Liver (tissue), 7 donors: ENCODE measurements at regions not wholly inside any gene's neighbourhood (a gene's known extent, or its start where the extent isn't known, plus 50 kb on each side); places are given as distances from the start of the nearest gene placed in this dataset.

Experiments used
- DNase-seq: peaks from one replicate; pipeline ENCODE4 v3.0.0-alpha.2; 2017; ENCODE audit warnings: low spot score
- H3K27ac ChIP-seq, 2 donors: one replicate each; pipeline ENCODE4 v1.7.0; 2013; ENCODE audit warnings: inconsistent platforms in 2 of 2, low read length in 2 of 2, control low read depth in 1 of 2, low read depth in 1 of 2, mild to moderate bottlenecking in 1 of 2
- H3K27me3 ChIP-seq, 4 donors: one replicate each; pipeline versions ENCODE4 v1.6.1 to v1.7.0; 2013; ENCODE audit warnings: low read length in 3 of 4, inconsistent platforms in 1 of 4, mild to moderate bottlenecking in 1 of 4, moderate library complexity in 1 of 4; ENCODE audit not compliant: control insufficient read depth in 4 of 4, insufficient read depth in 4 of 4
- H3K36me3 ChIP-seq, 4 donors: one replicate each; pipeline versions ENCODE4 v1.6.1 to v1.7.0; 2013; ENCODE audit warnings: low read length in 3 of 4, mild to moderate bottlenecking in 3 of 4, low read depth in 1 of 4, moderate library complexity in 1 of 4; ENCODE audit not compliant: control insufficient read depth in 4 of 4, insufficient read depth in 3 of 4
- H3K4me1 ChIP-seq, 4 donors: one replicate each; pipeline versions ENCODE4 v1.6.1 to v1.7.0; 2013; ENCODE audit warnings: low read length in 3 of 4, mild to moderate bottlenecking in 3 of 4, moderate library complexity in 1 of 4; ENCODE audit not compliant: control insufficient read depth in 4 of 4, insufficient read depth in 4 of 4
- H3K4me3 ChIP-seq, 3 donors: one replicate each; pipeline versions ENCODE4 v1.6.1 to v1.7.0; 2013; ENCODE audit warnings: low read length in 3 of 3, control low read depth in 1 of 3, low read depth in 1 of 3, mild to moderate bottlenecking in 1 of 3
- H3K9ac ChIP-seq, 2 donors: one replicate each; pipeline ENCODE4 v1.7.0; 2013; ENCODE audit warnings: low read length in 2 of 2, mild to moderate bottlenecking in 2 of 2, moderate library complexity in 2 of 2, control low read depth in 1 of 2, low read depth in 1 of 2
- H3K9me3 ChIP-seq, 4 donors: one replicate each; pipeline versions ENCODE4 v1.6.1 to v1.7.0; 2013; ENCODE audit warnings: low read length in 3 of 4; ENCODE audit not compliant: control insufficient read depth in 4 of 4
- ATF3 ChIP-seq: IDR thresholded peaks from 2 replicates; pipeline ENCODE4 v1.6.1; 2016; ENCODE audit warnings: antibody characterized with exemption
- FOXA1 ChIP-seq: IDR thresholded peaks from 2 replicates; pipeline ENCODE4 v1.6.1; 2016; ENCODE audit warnings: antibody characterized with exemption
- FOXA2 ChIP-seq: IDR thresholded peaks from 2 replicates; pipeline ENCODE4 v1.6.1; 2016; ENCODE audit warnings: antibody characterized with exemption
- GABPA ChIP-seq, 2 donors: IDR thresholded peaks in 1 of 2; conservative IDR thresholded peaks in 1 of 2; 2 replicates each; pipeline ENCODE4 v1.6.1; 2016; ENCODE audit warnings: antibody characterized with exemption in 2 of 2, mild to moderate bottlenecking in 1 of 2, moderate library complexity in 1 of 2
- HNF4G ChIP-seq: IDR thresholded peaks from 2 replicates; pipeline ENCODE4 v1.6.1; 2016; ENCODE audit warnings: antibody characterized with exemption
- JUND ChIP-seq, 2 donors: IDR thresholded peaks; 2 replicates each; pipeline ENCODE4 v1.6.1; 2016; ENCODE audit warnings: antibody characterized with exemption in 2 of 2
- MAX ChIP-seq: IDR thresholded peaks from 2 replicates; pipeline ENCODE4 v1.6.1; 2016; ENCODE audit warnings: antibody characterized with exemption
- NR2F2 ChIP-seq: IDR thresholded peaks from 2 replicates; pipeline ENCODE4 v1.6.1; 2016; ENCODE audit warnings: antibody characterized with exemption
- RAD21 ChIP-seq, 2 donors: IDR thresholded peaks; 2 replicates each; pipeline ENCODE4 v1.6.1; 2016; ENCODE audit warnings: antibody characterized with exemption in 2 of 2, mild to moderate bottlenecking in 2 of 2
- REST ChIP-seq: IDR thresholded peaks from 2 replicates; pipeline ENCODE4 v1.6.1; 2016; ENCODE audit warnings: antibody characterized with exemption, mild to moderate bottlenecking
- RXRA ChIP-seq, 2 donors: IDR thresholded peaks; 2 replicates each; pipeline ENCODE4 v1.6.1; 2017 to 2018; ENCODE audit warnings: antibody characterized with exemption in 2 of 2, mild to moderate bottlenecking in 1 of 2
- SP1 ChIP-seq: IDR thresholded peaks from 2 replicates; pipeline ENCODE4 v1.6.1; 2018; ENCODE audit warnings: antibody characterized with exemption, mild to moderate bottlenecking
- TAF1 ChIP-seq: conservative IDR thresholded peaks from 2 replicates; pipeline ENCODE4 v1.6.1; 2016; ENCODE audit warnings: antibody characterized with exemption, mild to moderate bottlenecking
- YY1 ChIP-seq: IDR thresholded peaks from 2 replicates; pipeline ENCODE4 v1.6.1; 2016; ENCODE audit warnings: antibody characterized with exemption, mild to moderate bottlenecking
- ZBTB33 ChIP-seq: IDR thresholded peaks from 2 replicates; pipeline ENCODE4 v1.6.1; 2016; ENCODE audit warnings: antibody characterized with exemption
- WGBS: extraction: QIAGEN DNeasy Blood & Tissue Kit; methylation state at CpG from one replicate; pipeline ENCODE4 v1.1.7; 2013; 5-methylcytosine and 5-hydroxymethylcytosine counted together
- donor health status: healthy.
- donor health status: healthy.
- donor health status: healthy.
- donor health status: healthy.

GRCh38 chr6:163991321-163991720 is 576.8 kb downstream of the QKI start:
- Histone ChIP-seq H3K9me3 (no peaks in the 10 kb centered on the region), H3K36me3 (no peaks in the 10 kb centered on the region), H3K27ac (no peak overlapping the region), H3K27me3 (no peaks in the 10 kb centered on the region), H3K9ac (no peak overlapping the region), H3K4me3 (no peak overlapping the region), H3K4me1 (no peaks in the 10 kb centered on the region)
- TF ChIP-seq FOXA2 (no peak), JUND (IDR thresholded peaks at IDR 0.05) (no peak), YY1 (no peak)
- 79% methylated on average over 4 of the region's 4 CpGs for WGBS
- no peak for DNase-seq

DNA sequence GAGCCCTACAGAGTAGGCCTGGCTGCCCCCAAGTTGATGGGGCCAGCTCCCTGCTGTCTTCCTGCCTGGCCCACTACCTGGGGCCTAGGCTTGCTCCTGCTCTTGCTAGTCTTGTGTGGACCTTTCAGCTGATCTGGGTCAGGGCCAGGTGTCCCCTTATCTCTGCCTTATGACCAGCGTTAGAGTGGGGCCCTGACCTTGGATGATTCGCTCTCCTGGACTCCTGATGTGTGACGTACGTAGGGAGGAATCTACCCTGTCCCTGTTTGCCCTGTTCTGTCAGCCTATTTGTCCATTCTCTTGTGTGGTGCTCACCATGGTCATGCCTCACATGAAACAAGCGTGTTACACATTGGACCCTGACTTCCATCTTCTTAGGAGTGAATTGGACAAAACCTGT is 571.8 kb downstream of the QKI start:
- H3K27me3 ChIP-seq = no peaks in the 10 kb centered on the region
- no peaks in the 10 kb centered on the region for H3K9me3 ChIP-seq
- H3K4me1 ChIP-seq = no peaks in the 10 kb centered on the region
- WGBS = 77% methylated on average over 5 of the region's 5 CpGs
- no peak for TF ChIP-seq GABPA (IDR thresholded peaks at IDR 0.05 in 1 of 2, conservative IDR thresholded peaks at IDR 0.05 in 1 of 2)
- no peak for TF ChIP-seq REST
- no peak for TF ChIP-seq MAX
- no peak for TF ChIP-seq RXRA (IDR thresholded peaks at IDR 0.05)
- no peak for TF ChIP-seq TAF1
- TF ChIP-seq ZBTB33 = no peak
- H3K27ac ChIP-seq = no peak overlapping the region
- no peak overlapping the region for H3K4me3 ChIP-seq
- no peaks in the 10 kb centered on the region for H3K36me3 ChIP-seq
- no peak for DNase-seq
- no peak overlapping the region for H3K9ac ChIP-seq

DNA sequence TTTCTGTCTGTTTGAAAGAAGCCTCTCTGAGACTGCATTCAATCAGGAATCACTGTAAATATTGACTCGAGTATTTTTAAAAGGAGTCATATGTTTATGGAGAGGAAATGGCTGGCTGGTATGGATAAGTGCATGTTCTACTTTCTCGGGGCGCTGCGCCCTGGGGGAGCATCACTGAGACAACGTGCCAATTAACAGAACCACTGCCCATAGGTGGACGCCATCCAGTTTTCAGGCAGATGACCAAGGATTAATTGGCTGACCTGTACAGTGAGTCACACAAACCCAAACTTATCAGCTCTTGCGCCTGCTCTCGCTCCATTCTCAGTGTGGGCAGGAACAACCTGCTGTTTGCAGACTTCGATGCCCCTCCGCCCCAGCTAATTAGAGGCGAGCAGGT is 571.2 kb downstream of the QKI start:
- no peak overlapping the region for H3K4me3 ChIP-seq
- 74% methylated on average over 11 of the region's 11 CpGs for WGBS
- no peaks in the 10 kb centered on the region for H3K9me3 ChIP-seq
- H3K4me1 ChIP-seq = no peaks in the 10 kb centered on the region
- no peak overlapping the region for H3K9ac ChIP-seq
- H3K27ac ChIP-seq = no peak overlapping the region
- DNase-seq = no peak
- no peaks in the 10 kb centered on the region for H3K27me3 ChIP-seq
- no peaks in the 10 kb centered on the region for H3K36me3 ChIP-seq
- TF ChIP-seq JUND (IDR thresholded peaks at IDR 0.05) (no peak), RAD21 (IDR thresholded peaks at IDR 0.05) (no peak), NR2F2 (no peak), FOXA1 (no peak), HNF4G (no peak), ZBTB33 (no peak), REST (no peak), SP1 (no peak), ATF3 (no peak), TAF1 (no peak), YY1 (no peak)
